ENCODE measurements at regions not wholly inside any gene's neighbourhood (a gene's known extent, or its start where the extent isn't known, plus 50 kb on each side); places are given as distances from the start of the nearest gene placed in this dataset.

DNA sequence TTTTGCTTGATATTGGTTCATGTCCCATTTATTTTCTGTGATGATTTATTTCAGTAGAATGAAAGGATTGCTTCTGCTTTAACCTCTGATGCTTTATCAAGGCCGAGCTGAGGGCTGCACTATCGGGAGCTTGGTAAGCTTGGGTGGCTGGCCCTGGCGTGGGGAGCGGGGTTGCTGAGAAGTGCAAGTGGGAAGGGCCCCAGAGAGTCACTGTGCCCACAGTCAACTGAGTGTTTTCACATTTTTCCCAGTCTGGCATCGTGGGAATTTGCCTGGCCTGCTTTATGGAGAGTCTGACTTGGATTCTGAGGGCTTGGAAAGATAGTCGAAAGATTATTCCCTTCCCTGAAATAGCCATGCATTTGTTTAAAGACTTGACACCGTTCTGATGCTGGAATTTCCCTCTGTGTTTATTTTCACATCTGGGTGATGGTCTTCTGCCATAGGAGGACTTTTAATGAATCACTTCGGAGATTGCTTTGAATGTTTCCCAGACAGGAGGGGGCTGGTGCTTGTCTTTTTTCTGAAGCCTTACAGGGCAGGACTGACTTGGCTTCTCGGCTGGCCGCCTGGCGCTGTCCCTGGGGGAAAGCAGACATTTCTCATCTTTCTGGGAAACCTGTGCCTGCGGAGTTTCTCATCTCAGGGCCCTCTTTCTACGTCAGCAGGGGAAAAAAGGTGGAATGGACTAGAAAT lies 139.0 kb downstream of the BOD1 start:
- peak; percentile 5 for TF ChIP-seq CTCF (IDR thresholded peaks at IDR 0.05; ENCODE audit: control insufficient read depth, insufficient read depth, low read depth, low read length, missing control alignments)

DNA sequence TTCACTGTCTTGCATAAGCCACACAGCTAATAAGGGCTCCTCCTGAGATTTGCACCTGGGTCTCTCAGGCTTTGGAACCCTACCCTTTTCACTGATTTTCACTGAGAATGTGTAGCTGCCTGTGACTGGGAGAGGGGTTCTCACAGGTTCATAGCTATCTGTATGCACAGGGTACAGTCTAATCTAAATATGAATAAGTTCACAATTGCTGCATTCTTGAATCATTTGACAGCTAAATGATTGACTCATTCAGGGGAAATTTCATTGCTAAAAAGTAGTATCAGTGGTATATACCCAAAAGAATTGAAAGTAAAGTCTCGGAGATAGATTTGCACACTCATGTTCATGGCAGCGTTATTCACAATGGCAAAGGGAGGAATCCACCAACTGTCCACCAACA lies 140.7 kb downstream of the BOD1 start:
- no peak for DNase-seq (ENCODE audit: low read depth)
- TF ChIP-seq CTCF (IDR thresholded peaks at IDR 0.05; ENCODE audit: control insufficient read depth, insufficient read depth, low read depth, low read length, missing control alignments) = no peak
- H3K4me3 ChIP-seq (ENCODE audit: control insufficient read depth, low read depth, low read length) = no peak overlapping the region

More for the DNA sequence above, 139.0 kb downstream of the BOD1 start:
- H3K4me3 ChIP-seq (ENCODE audit: control insufficient read depth, low read depth, low read length) = no peak overlapping the region
- peak; percentile 63 for DNase-seq (ENCODE audit: low read depth)

DNA sequence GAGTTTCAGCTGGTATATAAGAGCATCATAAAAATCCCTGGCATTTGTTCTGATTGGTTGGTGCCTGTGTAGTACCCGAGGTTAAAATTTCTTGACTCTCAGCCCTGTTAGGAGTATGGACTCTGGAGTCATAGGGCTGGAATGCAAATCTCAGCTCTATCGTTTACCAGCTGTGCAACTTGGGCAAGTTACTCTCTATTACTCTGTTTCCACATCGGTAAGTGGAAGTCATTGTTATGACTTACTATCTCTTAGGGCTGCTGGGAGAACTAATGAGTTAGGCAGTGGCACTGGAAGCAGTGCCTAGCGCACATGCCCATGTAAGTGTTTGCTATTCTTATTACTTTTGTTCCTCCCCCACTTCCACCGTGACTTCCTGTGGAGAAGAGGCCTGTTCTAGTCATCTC lies 141.6 kb downstream of the BOD1 start:
- peak; percentile 77 for DNase-seq (ENCODE audit: low read depth)
- H3K4me3 ChIP-seq (ENCODE audit: control insufficient read depth, low read depth, low read length) = no peak overlapping the region
- TF ChIP-seq CTCF (IDR thresholded peaks at IDR 0.05; ENCODE audit: control insufficient read depth, insufficient read depth, low read depth, low read length, missing control alignments) = no peak

DNA sequence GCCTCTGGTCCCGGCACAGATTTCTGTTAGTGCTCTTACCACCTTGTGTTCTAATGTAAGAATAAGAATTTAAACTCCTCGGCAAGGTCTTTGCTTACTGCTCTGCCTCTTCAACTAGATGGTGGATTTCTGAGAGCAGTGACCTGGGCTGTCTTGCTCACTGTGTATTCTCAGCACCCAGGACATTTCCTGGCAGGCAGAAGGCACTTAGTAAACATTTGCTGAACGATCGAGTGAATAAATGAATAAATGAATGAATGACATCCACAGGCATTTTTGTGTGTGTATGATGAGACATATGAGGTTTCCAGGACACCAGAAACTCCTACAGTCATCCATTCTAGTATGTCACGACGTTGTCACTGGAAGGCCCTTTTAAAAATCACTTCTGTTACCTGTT lies 143.2 kb downstream of the BOD1 start:
- TF ChIP-seq CTCF (IDR thresholded peaks at IDR 0.05; ENCODE audit: control insufficient read depth, insufficient read depth, low read depth, low read length, missing control alignments) = no peak
- no peak for DNase-seq (ENCODE audit: low read depth)
- H3K4me3 ChIP-seq (ENCODE audit: control insufficient read depth, low read depth, low read length) = no peak overlapping the region

GRCh38 chr5:173472784-173473278 lies 143.6 kb downstream of the BOD1 start:
- H3K4me3 ChIP-seq (ENCODE audit: control insufficient read depth, low read depth, low read length) = no peak overlapping the region
- no peak for TF ChIP-seq CTCF (IDR thresholded peaks at IDR 0.05; ENCODE audit: control insufficient read depth, insufficient read depth, low read depth, low read length, missing control alignments)
- DNase-seq (ENCODE audit: low read depth) = no peak

GRCh38 chr5:173472164-173472563 lies 143.9 kb upstream of the STC2 start:
- H3K4me3 ChIP-seq (ENCODE audit: control insufficient read depth, low read depth, low read length) = no peak overlapping the region
- peak; percentile 94 for DNase-seq (ENCODE audit: low read depth)
- no peak for TF ChIP-seq CTCF (IDR thresholded peaks at IDR 0.05; ENCODE audit: control insufficient read depth, insufficient read depth, low read depth, low read length, missing control alignments)
